Hepatocyte (in vitro differentiated cells): ENCODE measurements at regions not wholly inside any gene's neighbourhood (a gene's known extent, or its start where the extent isn't known, plus 50 kb on each side); places are given as distances from the start of the nearest gene placed in this dataset.

Experiments
- DNase-seq: peaks from one replicate; pipeline ENCODE4 v3.0.0-alpha.2; 2016; ENCODE audit warnings: low spot score
- H2AFZ ChIP-seq: fragments of 200-600 bp; sonication (generic); 2 replicates; pipeline ENCODE4 v1.6.0; 2016; ENCODE audit warnings: antibody characterized with exemption, mild to moderate bottlenecking
- H3K27ac ChIP-seq: fragments of 200-600 bp; sonication (generic); 2 replicates; pipeline ENCODE4 v1.5.1; 2016; ENCODE audit warnings: mild to moderate bottlenecking
- H3K27me3 ChIP-seq: fragments of 200-600 bp; sonication (generic); 2 replicates; pipeline ENCODE4 v1.6.1; 2016
- H3K36me3 ChIP-seq: fragments of 200-600 bp; sonication (generic); replicated peaks from 2 replicates; pipeline ENCODE4 v1.5.1; 2016; ENCODE audit warnings: low read depth; ENCODE audit not compliant: insufficient read depth
- H3K4me1 ChIP-seq: fragments of 200-600 bp; sonication (generic); 2 replicates; pipeline ENCODE4 v1.5.1; 2016; ENCODE audit warnings: mild to moderate bottlenecking, moderate library complexity; ENCODE audit not compliant: insufficient read depth
- H3K4me2 ChIP-seq: fragments of 200-600 bp; sonication (generic); 2 replicates; pipeline ENCODE4 v1.6.0; 2016
- H3K4me3 ChIP-seq: fragments of 200-600 bp; sonication (generic); 2 replicates; pipeline ENCODE4 v1.5.1; 2016; ENCODE audit warnings: mild to moderate bottlenecking
- H3K79me2 ChIP-seq: fragments of 200-600 bp; sonication (generic); 2 replicates; pipeline ENCODE4 v1.6.0; 2017; ENCODE audit warnings: mild to moderate bottlenecking
- H3K9me2 ChIP-seq: fragments of 200-600 bp; sonication (generic); replicated peaks from 2 replicates; pipeline ENCODE4 v1.6.0; 2017; ENCODE audit warnings: mild to moderate bottlenecking; ENCODE audit not compliant: insufficient read depth
- H3K9me3 ChIP-seq: fragments of 200-600 bp; sonication (generic); 2 replicates; pipeline ENCODE4 v1.5.1; 2016; ENCODE audit warnings: low read depth, mild to moderate bottlenecking
- H4K20me1 ChIP-seq: fragments of 200-600 bp; sonication (generic); 2 replicates; pipeline ENCODE4 v1.6.0; 2016; ENCODE audit warnings: mild to moderate bottlenecking; ENCODE audit not compliant: insufficient read depth, poor library complexity, severe bottlenecking
- EZH2 ChIP-seq: fragments of 200-600 bp; sonication (generic); IDR thresholded peaks from 2 replicates; pipeline ENCODE4 v1.6.1; 2016; ENCODE audit warnings: antibody characterized with exemption, mild to moderate bottlenecking, borderline replicate concordance
- EZH2phosphoT487 ChIP-seq: fragments of 200-600 bp; sonication (generic); IDR thresholded peaks from one replicate; pipeline ENCODE4 v1.6.1; 2018; ENCODE audit warnings: antibody characterized with exemption, mild to moderate bottlenecking, low read depth, moderate library complexity; ENCODE audit not compliant: unreplicated experiment, severe bottlenecking
- WGBS: methylation state at CpG from one replicate; pipeline ENCODE4 v1.1.6; 2016; ENCODE audit warnings: low lambda C conversion rate; ENCODE audit errors: missing lambda C conversion rate; 5-methylcytosine and 5-hydroxymethylcytosine counted together
- TF ChIP-seq, protein P1 (sequence below): fragments of 200-600 bp; sonication (generic); IDR thresholded peaks from 2 replicates; pipeline ENCODE4 v1.5.1; 2016; ENCODE audit warnings: antibody characterized with exemption, mild to moderate bottlenecking; ENCODE audit not compliant: poor library complexity

DNA sequence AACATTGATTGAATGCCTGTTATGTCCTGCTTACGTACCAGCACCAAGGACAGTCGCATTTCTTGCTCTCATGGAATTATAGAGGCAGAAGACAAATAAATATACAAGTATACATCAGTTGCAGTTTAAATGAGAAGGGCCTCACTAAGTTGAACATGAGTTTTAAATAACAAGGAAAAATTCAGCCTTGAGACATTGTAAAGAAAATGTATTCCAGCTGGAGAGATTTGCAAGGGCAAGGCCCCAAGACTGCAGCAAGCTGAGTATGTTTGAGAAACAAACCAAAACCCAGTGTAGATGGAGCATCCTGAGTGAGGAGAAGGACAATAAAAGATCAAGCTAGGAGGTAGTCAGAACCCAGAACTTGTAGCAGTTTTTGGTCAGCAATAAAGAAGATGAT, 123.2 kb upstream of the BMP5 start:
- Histone ChIP-seq H2AFZ (no peak overlapping the region), H3K4me2 (no peak overlapping the region), H3K27ac (peak overlapping the region; percentile 21), H3K27me3 (no peaks in the 10 kb centered on the region), H3K9me3 (no peaks in the 10 kb centered on the region), H3K4me3 (no peak overlapping the region), H3K9me2 (no peaks in the 10 kb centered on the region), H3K36me3 (no peaks in the 10 kb centered on the region), H3K4me1 (no peaks in the 10 kb centered on the region), H3K79me2 (no peaks in the 10 kb centered on the region), H4K20me1 (no peaks in the 10 kb centered on the region)
- DNase-seq, result peak; percentile 5
- TF ChIP-seq EZH2phosphoT487 (no peak), EZH2 (no peak)
- TF ChIP-seq, protein P1, sequence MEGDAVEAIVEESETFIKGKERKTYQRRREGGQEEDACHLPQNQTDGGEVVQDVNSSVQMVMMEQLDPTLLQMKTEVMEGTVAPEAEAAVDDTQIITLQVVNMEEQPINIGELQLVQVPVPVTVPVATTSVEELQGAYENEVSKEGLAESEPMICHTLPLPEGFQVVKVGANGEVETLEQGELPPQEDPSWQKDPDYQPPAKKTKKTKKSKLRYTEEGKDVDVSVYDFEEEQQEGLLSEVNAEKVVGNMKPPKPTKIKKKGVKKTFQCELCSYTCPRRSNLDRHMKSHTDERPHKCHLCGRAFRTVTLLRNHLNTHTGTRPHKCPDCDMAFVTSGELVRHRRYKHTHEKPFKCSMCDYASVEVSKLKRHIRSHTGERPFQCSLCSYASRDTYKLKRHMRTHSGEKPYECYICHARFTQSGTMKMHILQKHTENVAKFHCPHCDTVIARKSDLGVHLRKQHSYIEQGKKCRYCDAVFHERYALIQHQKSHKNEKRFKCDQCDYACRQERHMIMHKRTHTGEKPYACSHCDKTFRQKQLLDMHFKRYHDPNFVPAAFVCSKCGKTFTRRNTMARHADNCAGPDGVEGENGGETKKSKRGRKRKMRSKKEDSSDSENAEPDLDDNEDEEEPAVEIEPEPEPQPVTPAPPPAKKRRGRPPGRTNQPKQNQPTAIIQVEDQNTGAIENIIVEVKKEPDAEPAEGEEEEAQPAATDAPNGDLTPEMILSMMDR, result no peak
- 56% methylated on average over 2 of the region's 2 CpGs for WGBS

DNA sequence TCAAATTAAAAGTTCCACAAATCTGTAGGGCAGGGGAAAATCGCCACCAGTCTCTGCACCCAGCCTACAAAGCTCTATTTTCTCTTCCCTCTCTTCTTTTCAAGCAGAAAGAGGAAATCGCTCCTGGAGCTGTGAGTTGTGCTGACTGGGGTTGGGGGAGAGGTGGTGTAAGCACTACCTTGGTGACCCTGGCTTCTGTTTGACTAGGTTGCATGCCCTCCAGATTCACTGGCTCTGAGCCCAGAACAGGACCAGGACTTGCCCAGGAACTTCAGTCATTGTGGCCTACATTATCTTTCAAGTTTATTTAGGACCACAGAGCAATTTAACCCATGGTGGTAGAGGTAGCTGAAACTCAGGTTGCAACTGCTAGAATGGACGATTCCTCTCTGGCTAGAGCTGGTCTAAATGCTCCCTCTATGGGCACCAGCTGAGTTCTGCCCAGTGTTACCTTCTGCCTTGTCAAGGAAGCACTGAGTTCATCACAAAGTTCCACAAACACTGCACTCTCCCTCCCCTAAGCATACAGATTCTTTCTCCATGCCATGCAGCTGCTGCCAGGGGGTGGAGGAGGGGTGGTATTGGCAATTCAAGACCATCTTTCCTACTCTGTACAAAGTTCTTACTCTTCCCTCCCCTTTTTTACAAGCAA, 122.0 kb upstream of the BMP5 start:
- no peak overlapping the region for H2AFZ ChIP-seq
- H4K20me1 ChIP-seq, result no peaks in the 10 kb centered on the region
- no peaks in the 10 kb centered on the region for H3K9me3 ChIP-seq
- TF ChIP-seq EZH2phosphoT487, result no peak
- no peak for DNase-seq
- no peaks in the 10 kb centered on the region for H3K79me2 ChIP-seq
- no peaks in the 10 kb centered on the region for H3K27me3 ChIP-seq
- H3K36me3 ChIP-seq, result no peaks in the 10 kb centered on the region
- no peak overlapping the region for H3K27ac ChIP-seq
- no peak overlapping the region for H3K4me3 ChIP-seq
- no peak overlapping the region for H3K4me2 ChIP-seq
- no peaks in the 10 kb centered on the region for H3K9me2 ChIP-seq
- no peaks in the 10 kb centered on the region for H3K4me1 ChIP-seq
- WGBS, result 88% methylated on average over 3 of the region's 3 CpGs

DNA sequence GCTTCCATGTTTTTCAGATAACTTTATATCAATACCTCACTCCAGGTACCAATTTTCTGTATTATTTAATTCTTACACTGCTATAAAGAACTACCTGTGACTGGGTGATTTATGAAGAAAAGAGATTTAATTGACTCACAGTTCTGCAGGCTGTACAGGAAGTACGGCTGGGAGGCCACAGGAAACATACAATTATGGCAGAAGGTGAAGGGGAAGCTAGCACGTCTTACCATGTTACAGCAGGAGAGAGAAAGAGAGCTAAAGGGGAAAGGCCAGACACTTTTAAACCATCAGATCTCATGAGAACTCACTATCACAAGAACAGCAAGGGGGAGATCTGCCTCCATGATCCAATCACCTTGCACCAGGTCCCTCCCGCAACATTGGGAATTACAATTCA, 119.1 kb upstream of the BMP5 start:
- Histone ChIP-seq H3K79me2 (no peaks in the 10 kb centered on the region), H3K4me3 (no peak overlapping the region), H3K9me2 (no peaks in the 10 kb centered on the region), H3K27ac (no peak overlapping the region), H3K36me3 (no peaks in the 10 kb centered on the region), H3K27me3 (no peaks in the 10 kb centered on the region), H3K4me2 (no peak overlapping the region), H2AFZ (no peak overlapping the region), H4K20me1 (no peaks in the 10 kb centered on the region), H3K4me1 (no peaks in the 10 kb centered on the region), H3K9me3 (no peaks in the 10 kb centered on the region)
- 93% methylated on average over 3 of the region's 3 CpGs for WGBS
- TF ChIP-seq EZH2, result no peak
- no peak for TF ChIP-seq EZH2phosphoT487
- TF ChIP-seq, protein P1, result no peak
- DNase-seq, result no peak

DNA sequence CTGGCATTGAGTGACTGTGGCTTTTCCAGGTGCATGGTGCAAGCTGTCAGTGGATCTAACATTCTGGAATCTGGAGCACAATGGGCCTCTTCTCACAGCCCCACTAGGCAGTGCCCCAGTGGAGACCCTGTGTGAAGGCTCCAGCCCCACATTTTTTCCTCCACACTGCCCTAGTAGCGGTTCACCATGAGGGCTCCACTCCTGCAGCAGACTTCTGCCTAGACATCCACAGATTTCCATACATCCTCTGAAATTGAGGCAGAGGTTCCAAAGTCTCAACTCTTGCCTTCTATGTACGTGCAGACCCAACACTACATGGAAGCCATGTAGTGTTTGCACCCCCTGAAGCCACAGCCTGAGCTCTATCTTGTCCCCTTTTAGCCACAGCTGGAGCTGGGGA, 118.0 kb upstream of the BMP5 start:
- WGBS, result 83% methylated on average over 2 of the region's 2 CpGs
- DNase-seq, result no peak
- H3K27ac ChIP-seq, result no peak overlapping the region

More for the DNA sequence above, 118.0 kb upstream of the BMP5 start:
- no peaks in the 10 kb centered on the region for H3K79me2 ChIP-seq
- H2AFZ ChIP-seq, result no peak overlapping the region
- H3K9me2 ChIP-seq, result no peaks in the 10 kb centered on the region
- H3K9me3 ChIP-seq, result no peaks in the 10 kb centered on the region
- H3K36me3 ChIP-seq, result no peaks in the 10 kb centered on the region
- H3K4me3 ChIP-seq, result no peak overlapping the region
- H4K20me1 ChIP-seq, result no peaks in the 10 kb centered on the region
- H3K27me3 ChIP-seq, result no peaks in the 10 kb centered on the region
- no peaks in the 10 kb centered on the region for H3K4me1 ChIP-seq
- no peak for TF ChIP-seq EZH2
- no peak for TF ChIP-seq EZH2phosphoT487
- TF ChIP-seq, protein P1, result no peak
- H3K4me2 ChIP-seq, result no peak overlapping the region
